Hematopoietic multipotent progenitor cell treated with erythropoietin and hydrocortisone succinate and interleukin-3 and kit ligand, for 8 days (in vitro differentiated cells): ENCODE measurements at regions not wholly inside any gene's neighbourhood (a gene's known extent, or its start where the extent isn't known, plus 50 kb on each side); places are given as distances from the start of the nearest gene placed in this dataset.

Experiments used
- DNase-seq: peaks from one replicate; pipeline ENCODE4 v3.0.0-alpha.2; 2015

DNA sequence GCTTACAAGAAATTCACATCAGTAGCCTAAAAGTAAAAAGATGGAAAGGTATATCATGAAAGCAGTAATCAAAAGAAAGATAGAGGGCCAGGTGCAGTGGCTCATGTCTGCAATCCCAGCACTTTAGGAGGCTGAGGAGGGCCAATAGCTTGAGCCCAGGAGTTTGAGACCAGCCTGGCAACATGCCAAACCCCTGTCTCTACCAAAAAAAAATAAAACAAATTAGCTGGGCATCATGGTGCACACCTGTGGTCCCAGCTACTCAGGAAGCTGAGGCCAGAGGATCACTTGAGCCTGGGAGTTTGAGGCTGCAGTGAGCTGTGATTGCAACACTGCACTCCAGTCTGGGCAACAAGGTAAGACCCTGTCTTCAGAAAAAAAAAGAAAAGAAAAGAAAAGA, 55.5 kb downstream of the GSPT2 start:
- no peak for DNase-seq

DNA sequence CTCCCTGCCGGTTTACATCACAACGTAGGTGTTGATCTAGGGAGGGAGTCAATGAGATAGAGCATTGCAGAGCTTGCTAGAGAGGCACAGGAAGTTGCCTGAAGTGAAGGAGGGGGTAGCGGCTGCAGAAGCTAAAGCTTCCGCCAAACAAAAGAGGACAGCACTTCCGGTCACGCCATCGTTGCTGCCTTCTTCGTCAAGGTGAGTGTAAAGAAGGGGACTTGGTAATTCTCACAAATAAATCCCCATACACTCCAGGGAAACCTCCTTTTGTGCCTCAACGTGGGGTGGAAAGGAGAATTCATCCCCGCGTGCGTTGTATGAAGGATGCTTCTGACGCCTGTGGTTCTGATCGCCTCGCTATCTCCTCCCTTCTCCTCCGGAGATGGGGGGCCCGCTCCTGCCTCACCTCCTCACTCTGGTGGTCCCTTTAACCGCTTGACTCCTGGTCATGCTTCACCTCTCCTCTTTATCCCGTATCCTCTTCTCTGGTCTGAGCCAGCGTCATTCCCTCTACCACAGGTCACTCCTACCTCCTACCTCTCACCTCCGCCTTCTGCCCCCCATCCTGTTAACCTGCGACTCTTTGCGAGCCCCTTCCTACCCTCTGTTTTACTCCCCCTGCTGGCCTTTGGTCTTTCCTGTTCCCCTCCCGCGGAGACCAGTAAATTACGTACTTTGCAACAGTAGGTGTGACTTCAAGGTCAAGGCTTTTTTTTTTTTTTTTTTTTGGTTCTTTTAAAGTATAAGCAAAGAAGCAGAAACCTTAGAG, 59.9 kb downstream of the GSPT2 start:
- peak; percentile 58 for DNase-seq

GRCh38 chrX:51803833-51804232, 60.6 kb downstream of the GSPT2 start:
- DNase-seq: no peak

DNA sequence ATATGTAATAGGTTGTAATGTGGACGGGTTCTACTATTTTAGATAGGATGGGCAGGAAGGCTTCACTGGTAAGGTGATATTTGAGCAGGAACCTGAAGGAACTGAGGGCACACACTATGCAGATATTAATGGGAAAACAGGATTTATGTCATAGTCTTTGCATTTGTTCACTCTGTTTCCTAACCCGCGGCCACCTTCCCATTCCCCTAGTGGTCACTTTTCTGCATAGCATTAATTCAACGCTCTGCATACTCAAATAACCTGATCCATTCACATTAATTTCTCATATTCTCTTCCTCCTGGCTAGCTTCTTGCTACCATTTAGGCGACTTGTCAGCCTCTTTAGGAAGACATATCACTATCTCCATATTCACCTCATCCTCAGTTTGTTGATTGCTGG, 61.5 kb downstream of the GSPT2 start:
- DNase-seq: no peak

GRCh38 chrX:51813886-51814460, 70.7 kb downstream of the GSPT2 start:
- DNase-seq: no peak

DNA sequence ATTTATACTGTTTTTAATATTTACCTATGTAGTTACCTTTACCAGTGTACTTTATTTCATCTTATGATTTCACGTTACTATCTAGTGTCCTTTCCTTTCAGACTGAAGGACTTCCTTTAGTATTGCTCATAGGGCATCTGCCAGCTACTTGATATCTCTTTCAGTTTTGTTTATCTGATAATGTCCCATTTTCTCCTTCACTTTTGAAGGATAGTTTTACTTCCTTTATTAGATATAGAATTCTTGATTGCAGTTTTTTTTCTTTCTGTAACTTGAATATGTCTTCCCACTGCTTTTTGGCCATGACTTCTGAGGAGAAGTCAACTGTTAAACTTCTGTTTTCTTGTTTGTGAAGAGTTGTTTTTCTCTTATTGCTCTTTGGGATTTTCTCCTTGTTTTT, 69.4 kb upstream of the MAGED1 start:
- DNase-seq: no peak

GRCh38 chrX:51825436-51825835, 68.0 kb upstream of the MAGED1 start:
- DNase-seq: no peak

GRCh38 chrX:51834076-51834475, 59.3 kb upstream of the MAGED1 start:
- peak; percentile 39 for DNase-seq

DNA sequence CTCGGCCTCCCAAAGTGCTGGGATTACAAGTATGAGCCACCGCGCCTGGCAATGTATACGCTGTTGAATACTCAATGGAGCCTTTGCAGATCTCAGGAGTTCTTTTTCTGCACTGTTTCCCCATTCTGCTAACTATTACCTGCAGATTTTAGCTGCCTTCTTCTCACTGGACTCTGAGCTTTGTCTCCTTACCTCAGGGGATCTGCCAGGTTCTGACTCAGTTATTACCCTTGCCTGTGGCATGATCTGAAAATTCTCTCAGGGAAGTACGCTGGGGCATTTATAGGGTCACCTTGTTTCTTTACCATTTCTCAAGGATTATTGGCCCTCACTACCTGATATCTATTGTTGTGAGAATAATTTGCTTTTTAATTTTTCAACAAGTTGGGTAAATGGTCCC, 56.6 kb upstream of the MAGED1 start:
- DNase-seq: no peak

DNA sequence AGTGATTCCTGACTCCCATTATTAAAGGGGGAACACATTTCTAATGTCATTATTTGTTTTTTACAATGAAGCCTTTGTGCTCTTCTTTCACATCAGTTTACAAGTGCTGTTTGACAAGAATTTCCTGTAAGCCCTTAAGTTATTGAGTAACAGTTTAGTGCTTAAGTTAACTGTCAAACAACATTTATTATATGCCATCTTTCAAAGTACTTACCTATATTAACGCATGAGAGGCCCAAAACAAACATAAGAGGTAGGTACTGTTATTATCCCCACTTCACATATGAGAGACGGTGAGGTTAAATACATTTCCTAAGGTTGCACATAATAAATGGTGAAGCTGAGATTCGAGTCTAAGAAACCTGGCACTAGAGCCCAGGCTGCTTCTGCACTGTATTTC, 56.0 kb upstream of the MAGED1 start:
- no peak for DNase-seq

- DNase-seq: no peak
Measured at GRCh38 chrX:51837921-51838320, 55.5 kb upstream of the MAGED1 start.
